Nephron (organoid): ENCODE measurements at regions not wholly inside any gene's neighbourhood (a gene's known extent, or its start where the extent isn't known, plus 50 kb on each side); places are given as distances from the start of the nearest gene placed in this dataset.
A peak's percentile ranks its signal among the peaks of the same experiment; 100 is the strongest.

Source experiments
- H3K27ac Mint-ChIP-seq, 3 experiments: 2 replicates each; pipeline ENCODE4 v1.8.0; 2020; ENCODE audit warnings: mixed read lengths in 3 of 3, mild to moderate bottlenecking in 2 of 3, moderate library complexity in 1 of 3
- H3K27me3 Mint-ChIP-seq: 2 replicates; pipeline ENCODE4 v1.8.0; 2021; ENCODE audit warnings: low read depth, mild to moderate bottlenecking, moderate library complexity, mixed read lengths
- H3K36me3 Mint-ChIP-seq: 2 replicates; pipeline ENCODE4 v1.8.0; 2020; ENCODE audit warnings: low read depth, mixed read lengths
- H3K4me1 Mint-ChIP-seq: 2 replicates; pipeline ENCODE4 v1.8.0; 2020; ENCODE audit warnings: mixed read lengths
- H3K4me3 Mint-ChIP-seq, 3 experiments: 2 replicates each; pipeline ENCODE4 v1.8.0; 2020; ENCODE audit warnings: mild to moderate bottlenecking in 3 of 3, mixed read lengths in 3 of 3, moderate library complexity in 2 of 3
- H3K9me3 Mint-ChIP-seq: 2 replicates; pipeline ENCODE4 v1.8.0; 2020; ENCODE audit warnings: mixed read lengths
- TF ChIP-seq, protein P1 (sequence below), 3 experiments: fragments of 200-600 bp; sonication (generic); IDR thresholded peaks; one replicate each; pipeline ENCODE4 v1.5.0; 2021; ENCODE audit warnings: antibody characterized with exemption in 3 of 3; ENCODE audit not compliant: unreplicated experiment in 3 of 3

DNA sequence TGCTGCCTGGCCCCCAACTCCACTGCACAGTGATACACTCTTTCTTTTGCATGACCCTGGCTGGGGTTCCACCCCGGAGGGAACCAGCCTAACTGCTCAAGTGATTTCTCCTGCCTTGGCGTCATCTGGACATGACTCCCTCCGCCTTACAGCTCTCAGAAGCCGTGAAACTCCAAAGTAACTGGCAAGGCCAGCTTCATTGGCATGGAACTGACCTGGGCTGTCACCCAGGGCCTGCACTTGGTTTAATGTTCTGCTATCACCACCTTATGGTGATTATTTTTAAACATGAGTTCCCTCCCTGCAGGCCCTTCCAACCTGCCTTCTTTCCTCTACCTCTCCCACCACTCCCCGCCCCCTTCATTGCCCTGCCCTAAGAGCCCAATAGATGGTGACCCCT, 139.7 kb upstream of the CDH5 start:
- H3K4me3 Mint-ChIP-seq, result no peak overlapping the region
- H3K36me3 Mint-ChIP-seq, result no peaks in the 10 kb centered on the region
- no peaks in the 10 kb centered on the region for H3K9me3 Mint-ChIP-seq
- H3K4me1 Mint-ChIP-seq, result peaks cover 43% of the 10 kb centered on the region
- TF ChIP-seq, protein P1, sequence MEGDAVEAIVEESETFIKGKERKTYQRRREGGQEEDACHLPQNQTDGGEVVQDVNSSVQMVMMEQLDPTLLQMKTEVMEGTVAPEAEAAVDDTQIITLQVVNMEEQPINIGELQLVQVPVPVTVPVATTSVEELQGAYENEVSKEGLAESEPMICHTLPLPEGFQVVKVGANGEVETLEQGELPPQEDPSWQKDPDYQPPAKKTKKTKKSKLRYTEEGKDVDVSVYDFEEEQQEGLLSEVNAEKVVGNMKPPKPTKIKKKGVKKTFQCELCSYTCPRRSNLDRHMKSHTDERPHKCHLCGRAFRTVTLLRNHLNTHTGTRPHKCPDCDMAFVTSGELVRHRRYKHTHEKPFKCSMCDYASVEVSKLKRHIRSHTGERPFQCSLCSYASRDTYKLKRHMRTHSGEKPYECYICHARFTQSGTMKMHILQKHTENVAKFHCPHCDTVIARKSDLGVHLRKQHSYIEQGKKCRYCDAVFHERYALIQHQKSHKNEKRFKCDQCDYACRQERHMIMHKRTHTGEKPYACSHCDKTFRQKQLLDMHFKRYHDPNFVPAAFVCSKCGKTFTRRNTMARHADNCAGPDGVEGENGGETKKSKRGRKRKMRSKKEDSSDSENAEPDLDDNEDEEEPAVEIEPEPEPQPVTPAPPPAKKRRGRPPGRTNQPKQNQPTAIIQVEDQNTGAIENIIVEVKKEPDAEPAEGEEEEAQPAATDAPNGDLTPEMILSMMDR (IDR thresholded peaks at IDR 0.05; ENCODE audit: unreplicated experiment in 3 of 3), result no peak
- peak overlapping the region in 2 of 3 experiments; percentile 76 to 77 for H3K27ac Mint-ChIP-seq
- peaks cover 7% of the 10 kb centered on the region for H3K27me3 Mint-ChIP-seq

DNA sequence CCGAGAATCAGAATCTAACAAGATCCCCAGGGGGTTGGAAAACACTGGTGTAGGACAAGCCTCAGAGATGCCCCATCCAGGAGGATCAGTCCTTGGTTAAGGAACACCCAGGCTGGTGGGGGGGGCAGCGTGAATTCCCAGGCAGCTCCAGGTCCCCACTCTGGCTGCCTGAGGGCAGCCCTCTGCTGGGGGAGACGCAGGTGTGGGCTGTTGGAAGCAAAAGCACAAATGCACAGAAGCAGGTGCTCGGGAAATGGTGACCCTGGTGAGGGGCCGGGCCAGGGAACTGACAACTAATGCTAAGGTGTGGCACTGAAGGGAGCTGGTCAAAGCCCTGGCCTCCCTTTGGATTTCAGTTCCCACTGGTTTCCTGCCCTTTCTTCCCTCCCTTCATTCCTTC, 140.8 kb upstream of the CDH5 start:
- H3K4me1 Mint-ChIP-seq, result peaks cover 36% of the 10 kb centered on the region
- peak overlapping the region in 1 of 3 experiments; percentile 33 for H3K27ac Mint-ChIP-seq
- no peaks in the 10 kb centered on the region for H3K9me3 Mint-ChIP-seq

DNA sequence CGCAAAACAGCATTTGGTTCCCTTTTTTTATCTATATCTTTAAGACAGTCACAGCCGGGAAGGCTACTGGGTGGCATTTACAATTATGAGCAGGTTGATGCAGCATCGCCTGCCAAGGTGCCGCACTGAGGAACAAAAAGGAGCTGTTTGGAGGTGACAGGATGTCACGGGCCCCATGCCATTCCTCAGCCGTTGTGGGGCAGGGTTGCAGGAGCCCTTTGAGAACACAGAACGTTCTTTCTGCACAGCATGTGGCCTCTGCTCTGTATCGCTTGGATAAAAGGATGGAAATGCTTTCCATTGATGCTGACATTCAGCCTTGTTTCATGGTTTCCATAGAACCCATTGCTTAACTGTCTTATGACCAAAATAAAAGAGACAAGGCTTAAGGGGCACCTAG, 141.9 kb upstream of the CDH5 start:
- H3K36me3 Mint-ChIP-seq, result no peaks in the 10 kb centered on the region
- H3K4me1 Mint-ChIP-seq, result peaks cover 36% of the 10 kb centered on the region
- H3K9me3 Mint-ChIP-seq, result no peaks in the 10 kb centered on the region
- H3K27ac Mint-ChIP-seq, result peak overlapping the region in 2 of 3 experiments; percentile 33 to 48
- H3K4me3 Mint-ChIP-seq, result no peak overlapping the region
- TF ChIP-seq, protein P1 (IDR thresholded peaks at IDR 0.05; ENCODE audit: unreplicated experiment in 3 of 3), result no peak
- peaks cover 3% of the 10 kb centered on the region for H3K27me3 Mint-ChIP-seq

More for the DNA sequence above, 140.8 kb upstream of the CDH5 start:
- TF ChIP-seq, protein P1 (IDR thresholded peaks at IDR 0.05; ENCODE audit: unreplicated experiment in 3 of 3), result no peak
- Mint-ChIP-seq H3K27me3 (peaks cover 3% of the 10 kb centered on the region), H3K36me3 (no peaks in the 10 kb centered on the region), H3K4me3 (no peak overlapping the region)

DNA sequence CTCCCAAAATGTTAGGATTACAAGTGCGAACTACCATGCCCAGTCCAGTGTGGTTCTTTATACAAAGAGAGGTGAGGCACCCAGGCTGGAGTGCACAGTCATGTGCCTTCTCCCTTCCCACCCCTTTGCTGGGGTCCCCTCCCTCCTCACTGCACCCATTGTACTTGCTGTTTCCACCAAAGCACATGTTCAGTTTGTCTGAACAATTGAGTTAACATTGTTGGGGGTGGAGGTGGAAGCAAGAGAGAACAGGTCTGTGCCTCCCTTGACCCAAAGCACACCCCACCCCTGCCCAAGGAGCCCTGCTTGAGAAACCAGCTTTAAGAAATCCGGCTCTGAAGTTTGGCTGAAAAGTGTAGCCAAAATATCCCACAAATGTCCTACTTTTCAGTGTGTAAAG, 142.3 kb upstream of the CDH5 start:
- H3K4me1 Mint-ChIP-seq, result peaks cover 37% of the 10 kb centered on the region
- TF ChIP-seq, protein P1 (IDR thresholded peaks at IDR 0.05; ENCODE audit: unreplicated experiment in 3 of 3), result no peak
- peak overlapping the region in 1 of 3 experiments; percentile 33 for H3K27ac Mint-ChIP-seq
- H3K4me3 Mint-ChIP-seq, result no peak overlapping the region
- peaks cover 3% of the 10 kb centered on the region for H3K27me3 Mint-ChIP-seq
- no peaks in the 10 kb centered on the region for H3K9me3 Mint-ChIP-seq
- H3K36me3 Mint-ChIP-seq, result no peaks in the 10 kb centered on the region

DNA sequence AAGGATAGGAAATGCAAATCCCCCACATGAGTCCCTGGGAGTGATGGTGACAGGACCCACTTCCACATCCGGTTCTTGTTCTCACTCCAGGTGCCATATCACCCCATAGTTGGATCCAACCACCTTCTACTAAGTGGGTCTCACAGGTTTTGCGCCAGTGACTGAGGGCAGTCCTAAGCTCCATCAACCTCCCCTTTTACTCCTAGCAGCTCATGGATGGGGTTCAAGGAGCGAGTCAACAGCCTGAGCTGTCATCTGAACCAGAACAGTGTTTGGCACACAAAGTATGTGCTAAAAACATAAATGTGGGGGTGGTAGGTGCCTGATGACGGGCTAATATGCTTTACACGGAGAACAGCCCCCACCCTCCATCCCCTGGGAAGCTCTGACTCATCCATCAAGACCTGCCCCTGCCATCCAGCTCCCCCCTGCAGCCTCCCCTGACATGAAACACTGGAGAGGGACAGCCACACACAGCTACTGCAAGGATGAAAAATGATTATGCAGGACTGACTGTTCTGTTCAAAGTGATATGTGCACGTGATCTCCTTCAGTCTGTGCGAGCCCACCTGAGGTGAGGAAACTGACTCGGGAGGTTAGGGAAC, 143.2 kb upstream of the CDH5 start:
- TF ChIP-seq, protein P1 (IDR thresholded peaks at IDR 0.05; ENCODE audit: unreplicated experiment in 3 of 3), result no peak
- Mint-ChIP-seq H3K27ac (peak overlapping the region in 1 of 3 experiments; percentile 33), H3K4me1 (peaks cover 28% of the 10 kb centered on the region), H3K36me3 (no peaks in the 10 kb centered on the region), H3K27me3 (peaks cover 3% of the 10 kb centered on the region), H3K4me3 (no peak overlapping the region), H3K9me3 (no peaks in the 10 kb centered on the region)

DNA sequence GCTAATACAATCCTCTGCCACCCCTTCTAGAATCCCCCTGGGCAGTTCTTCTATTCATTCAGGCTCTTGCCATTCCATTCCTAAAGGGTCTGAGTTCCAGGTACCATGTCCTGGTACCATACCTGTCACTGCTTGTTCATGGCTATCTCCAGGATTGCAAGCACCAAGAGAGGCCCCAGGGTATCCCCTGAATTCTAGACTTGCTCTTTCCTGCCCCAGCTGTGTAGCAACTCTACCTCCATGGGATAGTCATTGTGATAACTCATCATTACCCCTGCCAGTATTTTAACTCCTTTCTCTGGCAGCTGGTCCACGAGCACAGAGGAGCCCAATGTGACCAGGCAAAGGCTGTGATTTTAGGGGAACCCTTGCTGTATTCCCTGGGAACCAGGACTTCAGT, 143.7 kb upstream of the CDH5 start:
- Mint-ChIP-seq H3K36me3 (no peaks in the 10 kb centered on the region), H3K4me1 (peaks cover 25% of the 10 kb centered on the region), H3K9me3 (no peaks in the 10 kb centered on the region), H3K27ac (peak overlapping the region in 1 of 3 experiments; percentile 33), H3K27me3 (peaks cover 3% of the 10 kb centered on the region), H3K4me3 (no peak overlapping the region)
- TF ChIP-seq, protein P1 (IDR thresholded peaks at IDR 0.05; ENCODE audit: unreplicated experiment in 3 of 3), result no peak
